ENCODE measurements at regions not wholly inside any gene's neighbourhood (a gene's known extent, or its start where the extent isn't known, plus 50 kb on each side); places are given as distances from the start of the nearest gene placed in this dataset.
"Not testable (repeated sequence)": the region's sequence is repeated elsewhere in the genome, so short reads cannot be mapped to it uniquely, and the experiment has no call there.

DNA sequence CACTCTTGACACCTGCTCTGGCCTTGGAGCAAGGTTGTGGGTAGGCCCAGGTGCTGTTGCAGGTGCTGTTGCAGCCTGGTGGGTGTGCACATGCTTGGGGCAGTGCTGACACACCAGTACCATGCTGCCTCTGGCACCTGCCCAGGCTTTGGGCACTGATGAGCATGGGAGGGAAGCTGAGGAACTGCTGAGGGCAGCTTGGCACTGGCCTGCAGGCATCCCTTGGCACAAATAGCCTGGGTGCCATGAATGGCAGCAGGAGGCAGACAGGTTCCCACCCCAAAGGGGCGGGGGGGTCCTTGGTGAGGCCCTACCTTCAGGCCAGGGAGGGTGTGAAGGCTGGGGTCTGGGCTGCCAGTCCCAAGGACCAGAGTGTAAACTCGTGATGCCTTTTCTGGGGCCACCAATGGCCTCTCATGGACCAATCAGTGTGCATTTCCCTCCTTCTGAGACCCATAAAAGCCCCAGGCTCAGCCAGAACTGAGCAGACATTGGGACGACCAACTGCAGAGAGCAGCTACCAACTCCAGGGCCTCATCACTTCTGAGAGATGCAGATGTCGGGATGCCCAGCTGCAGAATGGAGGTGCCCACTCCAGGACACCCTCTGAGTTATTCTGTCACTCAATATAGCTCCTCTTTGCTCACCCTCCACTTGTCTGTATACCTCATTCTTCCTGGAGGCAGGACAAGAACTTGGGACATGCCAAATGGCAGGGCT lies 547.4 kb downstream of the ZWINT start:
- no peak overlapping the region for H3K4me3 ChIP-seq
- no peak overlapping the region for H3K27ac ChIP-seq
- no peaks in the 10 kb centered on the region for H3K36me3 ChIP-seq
- H3K4me1 ChIP-seq: no peaks in the 10 kb centered on the region
- H3K9me3 ChIP-seq: peaks cover 0 to 5% (median 0%) of the 10 kb centered on the region in 4 donors
- no peaks in the 10 kb centered on the region for H3K27me3 ChIP-seq
- 64 to 86% methylated on average over 3 to 4 of the region's 4 CpGs for WGBS, 2 donors
- no peak for DNase-seq (ENCODE audit: low spot score in 2 of 2)
- TF ChIP-seq EP300 (IDR thresholded peaks at IDR 0.05) (no peak), POLR2A (IDR thresholded peaks at IDR 0.05) (no peak)
- TF ChIP-seq, protein P1, sequence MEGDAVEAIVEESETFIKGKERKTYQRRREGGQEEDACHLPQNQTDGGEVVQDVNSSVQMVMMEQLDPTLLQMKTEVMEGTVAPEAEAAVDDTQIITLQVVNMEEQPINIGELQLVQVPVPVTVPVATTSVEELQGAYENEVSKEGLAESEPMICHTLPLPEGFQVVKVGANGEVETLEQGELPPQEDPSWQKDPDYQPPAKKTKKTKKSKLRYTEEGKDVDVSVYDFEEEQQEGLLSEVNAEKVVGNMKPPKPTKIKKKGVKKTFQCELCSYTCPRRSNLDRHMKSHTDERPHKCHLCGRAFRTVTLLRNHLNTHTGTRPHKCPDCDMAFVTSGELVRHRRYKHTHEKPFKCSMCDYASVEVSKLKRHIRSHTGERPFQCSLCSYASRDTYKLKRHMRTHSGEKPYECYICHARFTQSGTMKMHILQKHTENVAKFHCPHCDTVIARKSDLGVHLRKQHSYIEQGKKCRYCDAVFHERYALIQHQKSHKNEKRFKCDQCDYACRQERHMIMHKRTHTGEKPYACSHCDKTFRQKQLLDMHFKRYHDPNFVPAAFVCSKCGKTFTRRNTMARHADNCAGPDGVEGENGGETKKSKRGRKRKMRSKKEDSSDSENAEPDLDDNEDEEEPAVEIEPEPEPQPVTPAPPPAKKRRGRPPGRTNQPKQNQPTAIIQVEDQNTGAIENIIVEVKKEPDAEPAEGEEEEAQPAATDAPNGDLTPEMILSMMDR (IDR thresholded peaks at IDR 0.05): no peak

DNA sequence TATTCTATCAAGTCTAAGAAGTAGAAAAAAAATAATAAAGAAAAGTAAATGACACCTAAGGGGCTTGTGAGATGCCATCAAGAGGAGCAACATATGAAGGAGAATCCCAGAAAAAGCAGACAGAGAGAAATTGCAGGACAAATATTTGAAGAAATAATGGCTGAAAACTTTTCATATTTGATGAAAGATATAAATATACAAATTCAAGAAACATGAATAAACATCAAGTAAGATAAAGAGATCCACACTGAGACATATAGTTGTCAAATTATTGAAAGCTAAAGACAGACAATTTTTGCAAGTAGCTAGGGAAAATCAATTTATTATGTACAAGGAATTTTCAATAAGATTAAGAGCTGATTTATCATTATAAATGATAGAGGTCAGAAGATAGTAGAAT lies 558.0 kb downstream of the ZWINT start:
- Histone ChIP-seq H3K9me3 (no peaks in the 10 kb centered on the region), H3K36me3 (no peaks in the 10 kb centered on the region), H3K4me3 (no peak overlapping the region), H3K27me3 (no peaks in the 10 kb centered on the region), H3K27ac (no peak overlapping the region), H3K4me1 (no peaks in the 10 kb centered on the region)
- TF ChIP-seq POLR2A (IDR thresholded peaks at IDR 0.05): no peak
- TF ChIP-seq, protein P1 (IDR thresholded peaks at IDR 0.05): no peak
- no peak for DNase-seq (ENCODE audit: low spot score in 2 of 2)

DNA sequence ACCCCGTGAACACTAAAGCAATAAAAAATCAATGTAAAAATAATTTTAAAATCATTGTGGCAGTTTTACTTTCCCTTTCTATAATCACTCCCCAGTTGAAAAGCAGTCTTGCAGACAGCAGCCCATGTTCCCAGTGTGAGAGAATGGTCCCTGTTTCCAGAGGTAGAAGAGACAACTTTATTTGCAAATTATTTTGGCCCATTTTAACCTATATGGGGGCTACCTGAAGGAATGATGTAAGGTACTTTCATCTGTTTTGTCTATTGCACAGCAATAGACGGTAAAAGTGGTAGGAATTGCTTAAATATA lies 559.8 kb downstream of the ZWINT start:
- TF ChIP-seq, protein P1 (IDR thresholded peaks at IDR 0.05): no peak
- TF ChIP-seq POLR2A (IDR thresholded peaks at IDR 0.05): no peak
- no peak for TF ChIP-seq EP300 (IDR thresholded peaks at IDR 0.05)
- Histone ChIP-seq H3K4me3 (no peak overlapping the region), H3K4me1 (no peaks in the 10 kb centered on the region), H3K36me3 (no peaks in the 10 kb centered on the region), H3K27me3 (no peaks in the 10 kb centered on the region), H3K27ac (no peak overlapping the region), H3K9me3 (no peaks in the 10 kb centered on the region)
- no peak for DNase-seq (ENCODE audit: low spot score in 2 of 2)
- 75 to 89% methylated on average over 2 of the region's 2 CpGs for WGBS, 2 donors

DNA sequence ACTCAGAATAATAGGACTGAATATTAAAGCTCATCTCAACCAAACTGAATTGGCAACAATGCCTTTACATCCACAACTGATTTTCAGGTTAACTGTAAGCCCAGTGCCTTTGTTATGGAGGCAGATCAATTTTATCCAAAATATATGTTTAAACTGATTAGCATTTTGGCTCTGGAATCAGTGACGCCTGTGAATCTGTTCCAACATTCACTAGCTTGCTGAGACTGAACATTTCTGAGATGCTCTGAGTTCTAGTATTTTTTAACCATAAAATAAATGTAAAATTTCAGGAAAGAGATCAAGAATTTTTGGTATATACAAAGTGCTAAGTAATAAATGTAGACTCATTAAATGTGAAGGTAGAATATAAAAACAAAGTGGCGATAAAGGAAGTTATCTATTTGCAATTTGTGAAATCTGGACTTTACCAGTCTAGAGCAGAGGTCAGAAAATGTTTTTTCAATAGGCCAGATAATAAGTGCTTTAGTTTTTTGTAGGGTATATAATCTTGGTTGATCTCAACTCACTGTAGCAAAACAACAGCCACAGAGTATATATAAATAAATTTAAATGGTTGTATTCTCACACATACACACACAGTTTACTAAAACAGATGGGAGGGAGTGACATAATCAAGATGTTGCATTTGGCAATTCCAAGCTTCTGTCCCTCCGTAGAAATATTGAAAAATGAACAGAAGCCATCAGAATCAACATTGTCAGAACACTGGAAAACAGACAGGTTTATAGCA lies 560.3 kb downstream of the ZWINT start:
- Histone ChIP-seq H3K36me3 (no peaks in the 10 kb centered on the region), H3K27ac (no peak overlapping the region), H3K9me3 (no peaks in the 10 kb centered on the region), H3K4me3 (no peak overlapping the region), H3K4me1 (no peaks in the 10 kb centered on the region), H3K27me3 (no peaks in the 10 kb centered on the region)
- WGBS, 2 donors: 81 to 85% methylated on average over 3 of the region's 3 CpGs
- no peak for TF ChIP-seq EP300 (IDR thresholded peaks at IDR 0.05)
- TF ChIP-seq, protein P1 (IDR thresholded peaks at IDR 0.05): no peak
- no peak for TF ChIP-seq POLR2A (IDR thresholded peaks at IDR 0.05)
- no peak for DNase-seq (ENCODE audit: low spot score in 2 of 2)

DNA sequence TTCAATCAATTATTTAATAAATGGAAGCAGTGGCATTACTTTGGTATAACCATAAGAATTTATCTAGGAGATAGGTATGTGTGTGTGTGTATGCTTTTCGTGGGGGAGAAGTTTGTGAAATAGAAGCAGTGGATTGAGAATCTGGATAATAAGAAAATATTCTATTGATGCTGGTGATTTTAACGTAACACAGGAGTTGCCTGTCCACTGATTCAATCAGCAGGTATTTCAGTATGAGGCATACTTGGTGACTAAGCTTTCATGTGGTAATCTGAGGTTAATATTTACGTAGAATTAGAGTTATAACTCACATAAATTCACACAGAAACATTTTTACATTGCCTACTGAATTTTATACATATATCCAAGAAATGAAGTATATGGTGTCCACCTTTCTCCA lies 568.0 kb downstream of the ZWINT start:
- H3K4me1 ChIP-seq: no peaks in the 10 kb centered on the region
- H3K27me3 ChIP-seq: no peaks in the 10 kb centered on the region
- WGBS, 2 donors: 85 to 86% methylated on average over 3 of the region's 3 CpGs
- TF ChIP-seq POLR2A (IDR thresholded peaks at IDR 0.05) (no peak), EP300 (IDR thresholded peaks at IDR 0.05) (no peak)
- TF ChIP-seq, protein P1 (IDR thresholded peaks at IDR 0.05): no peak
- no peaks in the 10 kb centered on the region for H3K36me3 ChIP-seq
- peaks cover 0 to 7% (median 0%) of the 10 kb centered on the region in 4 donors for H3K9me3 ChIP-seq
- no peak overlapping the region for H3K4me3 ChIP-seq
- DNase-seq (ENCODE audit: low spot score in 2 of 2): no peak
- no peak overlapping the region for H3K27ac ChIP-seq

DNA sequence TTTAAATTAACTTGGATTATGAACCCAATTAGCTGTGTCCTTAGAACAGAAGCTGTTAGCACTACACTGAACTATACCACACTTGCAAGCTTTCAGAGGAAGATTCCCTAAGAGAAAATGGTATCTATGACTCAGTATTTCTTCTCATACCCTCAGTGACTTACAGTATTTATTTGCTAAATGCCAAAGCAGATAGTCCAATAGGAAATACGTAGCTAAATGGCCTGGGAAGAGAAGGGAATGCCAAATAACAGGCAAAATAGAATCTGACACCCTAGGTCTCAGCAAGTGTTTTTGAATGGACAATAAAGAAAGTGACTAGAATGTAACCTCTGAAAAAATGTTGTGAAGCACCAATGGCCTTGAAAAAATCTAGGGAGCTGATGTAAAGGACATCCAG lies 570.8 kb downstream of the ZWINT start:
- H3K4me1 ChIP-seq; H3K27me3 ChIP-seq; H3K27ac ChIP-seq; H3K9me3 ChIP-seq; H3K36me3 ChIP-seq; H3K4me3 ChIP-seq; DNase-seq (ENCODE audit: low spot score in 2 of 2): not testable (repeated sequence)
- WGBS, 2 donors: 45 to 53% methylated on average over 1 of the region's 1 CpG

Measured in tibial nerve (tissue), 4 donors.